ENCODE measurements at regions not wholly inside any gene's neighbourhood (a gene's known extent, or its start where the extent isn't known, plus 50 kb on each side); places are given as distances from the start of the nearest gene placed in this dataset.
"Not testable (repeated sequence)": the region's sequence is repeated elsewhere in the genome, so short reads cannot be mapped to it uniquely, and the experiment has no call there.

- no peak for DNase-seq (ENCODE audit: low spot score)
Measured at GRCh38 chr3:27556887-27557286, 72.7 kb upstream of the SLC4A7 start.

DNA sequence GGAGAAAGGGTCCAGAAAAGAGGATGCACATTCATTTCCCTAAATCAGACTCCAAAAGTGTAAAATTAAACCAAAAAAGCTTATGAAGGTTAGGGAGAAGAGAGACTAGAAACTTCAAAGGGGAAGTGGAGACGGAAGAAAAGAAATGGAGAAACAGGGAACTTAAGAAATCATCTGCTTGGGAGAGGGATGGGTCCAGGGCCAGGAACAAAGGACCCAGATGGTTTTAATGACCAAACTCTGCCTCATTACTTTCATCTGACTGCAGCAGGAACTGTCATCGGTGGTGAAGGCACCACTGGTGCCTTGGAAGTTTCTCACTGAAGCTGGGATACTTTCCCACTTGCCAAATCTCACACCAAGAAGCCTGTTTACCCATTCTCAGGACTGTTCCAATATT lies 70.5 kb upstream of the SLC4A7 start:
- no peak for DNase-seq (ENCODE audit: low spot score)

GRCh38 chr3:27553886-27554540 lies 69.8 kb upstream of the SLC4A7 start:
- DNase-seq (ENCODE audit: low spot score): no peak

- not testable (repeated sequence) for DNase-seq (ENCODE audit: low spot score)
Measured at GRCh38 chr3:27552708-27553107, 68.5 kb upstream of the SLC4A7 start.

DNA sequence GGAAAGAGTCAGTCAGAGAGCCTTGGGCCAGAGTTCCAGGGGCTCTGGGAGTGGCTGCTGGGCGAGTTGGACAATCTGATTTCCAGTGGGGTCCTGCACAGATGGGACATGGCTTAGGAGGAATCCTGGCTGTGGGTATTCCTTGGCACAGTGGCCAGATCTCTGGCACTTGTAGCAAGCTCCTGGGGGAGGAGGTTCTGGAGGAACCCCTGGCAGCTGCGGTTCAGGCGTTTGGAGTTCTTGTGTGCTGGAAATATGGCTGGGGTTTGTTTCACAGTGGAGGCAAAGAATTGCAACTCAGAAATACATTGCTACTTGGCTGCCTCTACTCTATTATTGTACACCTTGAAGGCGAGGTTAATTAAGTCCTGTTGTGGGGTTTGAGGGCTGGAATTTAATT lies 67.2 kb upstream of the SLC4A7 start:
- DNase-seq (ENCODE audit: low spot score): not testable (repeated sequence)

GRCh38 chr3:27545061-27545460 lies 60.9 kb upstream of the SLC4A7 start:
- no peak for DNase-seq (ENCODE audit: low spot score)

DNA sequence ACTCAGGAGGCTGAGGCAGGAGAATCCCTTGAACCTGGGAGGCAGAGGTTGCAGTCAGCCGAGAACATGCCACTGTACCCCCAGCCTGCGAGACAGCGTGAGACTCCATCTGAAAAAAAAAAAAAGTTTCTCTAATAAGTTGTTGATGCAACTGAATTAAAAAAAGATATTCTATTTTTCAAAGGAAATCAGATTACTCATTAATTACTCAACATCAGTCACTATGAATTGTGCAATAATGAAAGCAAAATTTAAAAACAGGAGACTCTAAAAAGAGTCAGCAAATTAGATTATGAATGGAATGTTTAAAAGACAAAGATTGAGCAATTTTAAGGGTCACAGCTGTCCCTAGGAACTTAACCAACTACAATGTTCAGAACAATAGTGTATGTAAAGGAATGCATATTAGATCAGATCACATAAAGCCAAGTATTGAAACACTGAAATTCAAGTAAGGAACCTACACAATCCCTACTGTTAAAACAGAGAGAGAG lies 60.2 kb upstream of the SLC4A7 start:
- DNase-seq (ENCODE audit: low spot score): no peak

DNA sequence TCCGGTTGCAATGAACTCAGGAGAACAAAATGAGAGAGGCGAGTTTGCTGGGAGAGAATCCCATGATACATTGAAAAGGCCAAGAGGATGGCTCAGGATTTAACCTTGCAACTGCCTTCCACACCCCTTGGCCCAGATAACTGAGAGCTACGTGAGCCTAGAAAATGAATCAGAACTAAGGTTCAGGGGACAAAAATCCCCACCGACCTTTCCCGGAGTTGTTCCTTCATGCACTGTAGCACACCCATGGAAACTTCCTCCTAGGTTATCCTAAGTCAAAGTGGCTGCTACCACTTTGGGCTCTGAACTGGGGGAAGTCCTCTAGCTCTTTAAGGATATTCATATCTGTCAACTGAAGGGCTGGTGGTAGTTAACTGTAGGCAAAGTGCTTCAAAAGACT lies 58.3 kb upstream of the SLC4A7 start:
- no peak for DNase-seq (ENCODE audit: low spot score)

- no peak for DNase-seq (ENCODE audit: low spot score)
Measured at GRCh38 chr3:27540231-27540630, 56.0 kb upstream of the SLC4A7 start.

DNA sequence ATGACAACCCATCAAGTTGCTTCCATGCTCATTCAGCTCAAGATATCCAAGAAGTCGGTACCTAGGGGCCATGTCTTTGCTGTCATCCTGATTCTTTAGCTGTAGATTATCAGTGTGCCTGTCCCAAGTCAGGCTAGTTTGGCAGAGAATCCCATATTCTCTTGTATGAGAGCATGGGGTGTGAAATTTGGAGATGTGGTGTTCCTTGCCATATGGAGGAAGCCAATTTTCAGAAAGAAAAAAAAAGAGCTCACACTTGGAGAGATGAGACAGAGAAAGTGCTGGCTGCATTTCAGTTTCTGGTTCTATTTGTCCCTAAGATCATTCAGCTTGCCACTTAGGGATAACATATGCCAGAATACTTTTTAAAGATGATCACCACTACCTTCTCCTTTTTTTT lies 52.3 kb upstream of the SLC4A7 start:
- DNase-seq (ENCODE audit: low spot score): no peak

- no peak for DNase-seq (ENCODE audit: low spot score)
Measured at GRCh38 chr3:27535809-27536392, 51.7 kb upstream of the SLC4A7 start.

- DNase-seq (ENCODE audit: low spot score): peak; percentile 67
Measured at GRCh38 chr3:27533718-27534573, 49.8 kb upstream of the SLC4A7 start.

All from CD4-positive, alpha-beta T cell treated with Interleukin-15 for 4 hours (primary cell).